ENCODE measurements at regions not wholly inside any gene's neighbourhood (a gene's known extent, or its start where the extent isn't known, plus 50 kb on each side); places are given as distances from the start of the nearest gene placed in this dataset.

GRCh38 chr11:94671553-94672366 lies 96.4 kb upstream of the AMOTL1 start:
- no peak for DNase-seq

- DNase-seq: no peak
These were observed 95.5 kb upstream of the AMOTL1 start for GRCh38 chr11:94672636-94673035.

DNA sequence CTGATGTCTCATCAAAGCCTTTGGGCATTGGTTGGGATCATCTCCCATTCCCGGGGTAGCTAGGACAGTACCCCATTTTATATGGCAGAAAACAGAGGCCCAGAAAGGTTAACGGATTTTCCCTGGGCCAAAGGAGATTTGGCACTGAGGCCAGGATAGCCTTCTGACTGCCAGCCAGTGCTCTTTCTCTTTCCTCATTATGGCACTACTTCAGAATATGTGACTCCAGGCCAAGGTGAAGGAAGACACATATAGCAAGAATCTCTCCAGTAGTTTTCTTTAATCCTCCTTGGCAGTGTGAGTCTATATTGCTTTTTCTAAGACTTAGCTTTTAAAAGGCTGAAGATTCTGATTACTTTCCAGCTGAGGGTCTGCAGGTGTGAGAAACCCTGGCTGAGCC lies 94.8 kb upstream of the AMOTL1 start:
- DNase-seq: no peak

GRCh38 chr11:94673951-94674491 lies 94.1 kb upstream of the AMOTL1 start:
- peak; percentile 57 for DNase-seq

- no peak for DNase-seq
These were observed 92.9 kb upstream of the AMOTL1 start for GRCh38 chr11:94675239-94675638.

DNA sequence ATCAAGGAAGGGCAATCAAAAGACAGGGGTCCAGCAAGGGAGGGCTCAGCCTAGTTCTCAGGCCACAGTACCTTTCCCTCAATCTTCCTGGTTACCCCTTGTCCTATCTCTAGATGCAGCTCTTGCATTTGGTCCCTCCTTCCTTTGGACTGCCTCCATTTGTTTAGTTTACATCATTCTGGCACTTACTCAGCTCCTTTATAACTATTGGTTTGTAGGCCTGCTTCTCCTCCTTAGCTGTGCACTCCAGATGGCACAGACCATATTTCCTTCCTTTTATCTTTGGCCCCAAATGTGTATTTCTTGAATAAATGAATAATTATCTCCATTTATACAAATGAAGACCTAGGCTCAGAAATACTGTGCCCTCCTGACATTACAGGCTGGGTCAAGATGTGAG lies 92.3 kb upstream of the AMOTL1 start:
- no peak for DNase-seq

- DNase-seq: no peak
These were observed 91.3 kb upstream of the AMOTL1 start for GRCh38 chr11:94676814-94677213.

GRCh38 chr11:94678236-94678635 lies 89.9 kb upstream of the AMOTL1 start:
- no peak for DNase-seq

DNA sequence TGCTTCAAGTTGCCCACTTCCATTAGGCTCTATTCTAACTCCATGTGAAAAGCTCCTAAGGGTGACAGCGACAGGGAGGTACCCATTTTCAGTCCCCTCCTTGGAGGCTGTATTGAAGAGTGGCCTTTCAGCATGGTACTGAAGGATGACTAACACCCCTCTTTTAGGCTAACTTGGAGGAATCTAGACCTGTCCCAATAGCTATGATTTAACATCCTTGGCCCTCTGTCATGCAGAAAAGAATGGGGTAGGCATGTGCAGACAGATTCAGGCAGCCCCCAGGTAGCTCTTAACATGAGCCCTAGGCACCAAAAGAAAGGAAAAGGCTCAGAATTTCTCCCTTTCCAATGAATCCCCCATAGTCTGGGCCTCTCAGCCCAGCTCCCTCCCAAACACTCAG lies 89.3 kb upstream of the AMOTL1 start:
- DNase-seq: no peak

DNA sequence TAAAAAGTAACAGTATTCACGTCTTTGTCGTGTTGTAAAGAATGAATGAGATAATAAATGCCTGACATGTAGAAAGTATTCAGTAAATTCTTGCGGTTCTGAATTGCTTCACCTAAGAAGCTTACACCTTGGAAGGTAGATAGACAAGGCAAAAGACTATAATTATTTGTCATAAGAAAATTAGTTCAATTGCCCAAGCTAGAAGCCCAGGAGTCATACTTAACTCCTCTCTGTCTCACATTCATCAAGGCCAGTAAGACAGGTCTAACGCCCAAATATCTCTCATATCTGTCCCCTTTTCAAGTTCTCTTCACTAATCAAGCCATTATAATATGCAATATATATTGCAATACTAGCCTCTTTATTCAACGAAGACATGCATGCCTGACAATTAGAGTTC lies 87.7 kb upstream of the AMOTL1 start:
- no peak for DNase-seq

DNA sequence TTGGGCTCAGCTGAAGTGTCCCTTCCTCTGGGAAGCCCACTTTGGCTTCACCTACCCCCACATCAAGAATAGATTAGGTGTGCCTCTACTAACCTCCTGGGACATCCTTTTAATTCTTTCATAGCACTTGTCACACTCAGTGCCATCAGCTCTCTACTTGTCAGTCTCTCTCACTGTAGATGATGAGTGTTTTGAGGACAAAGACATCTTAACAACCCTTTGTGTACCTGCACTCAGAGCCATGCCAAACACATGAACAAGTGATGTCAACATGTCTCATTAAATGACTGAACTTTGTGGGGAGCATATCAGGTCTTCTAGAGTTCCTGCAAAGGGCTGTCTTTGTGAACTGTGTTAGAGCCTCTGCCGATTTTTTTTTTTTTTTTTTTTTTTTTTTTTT lies 87.0 kb upstream of the AMOTL1 start:
- no peak for DNase-seq

DNA sequence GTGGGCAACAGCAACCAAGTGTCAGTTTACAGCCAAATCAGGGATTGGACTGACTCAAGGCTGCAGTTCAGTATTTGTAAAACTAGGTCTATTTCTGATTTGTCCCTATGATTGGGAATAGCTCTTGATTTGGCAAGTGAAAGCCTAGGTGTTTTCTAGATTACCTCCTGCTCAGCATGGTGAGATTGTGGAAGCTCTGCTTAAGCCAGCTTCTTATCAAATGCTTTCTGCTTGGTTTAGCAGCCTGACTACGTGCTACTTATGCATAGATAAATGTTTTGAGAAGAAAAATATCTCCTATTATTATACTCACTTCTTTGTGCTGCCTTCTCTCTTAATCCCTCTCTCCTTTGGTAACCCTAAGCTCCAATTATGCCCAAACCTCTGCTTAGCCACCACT lies 86.3 kb upstream of the AMOTL1 start:
- DNase-seq: no peak

- DNase-seq: peak; percentile 44
These were observed 73.7 kb upstream of the AMOTL1 start for GRCh38 chr11:94694309-94695060.

GRCh38 chr11:94697156-94697555 lies 71.0 kb upstream of the AMOTL1 start:
- no peak for DNase-seq

DNA sequence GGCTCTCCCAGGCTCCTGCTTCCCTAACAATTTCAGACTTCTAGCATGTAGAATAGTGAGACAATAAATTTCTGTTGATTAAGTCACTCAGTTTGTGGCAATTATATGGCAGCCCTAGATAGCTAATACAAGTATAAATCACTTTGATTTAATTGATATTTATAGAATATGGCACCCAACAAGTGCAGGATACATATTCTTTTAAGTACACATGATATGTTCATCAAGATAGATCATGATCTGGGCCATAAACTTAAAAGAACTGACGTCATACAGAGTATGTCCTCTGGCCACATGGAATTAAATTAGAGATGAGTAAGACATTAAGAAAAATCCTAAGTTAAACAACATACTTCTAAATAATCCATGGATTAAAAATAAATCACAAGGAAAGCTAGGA lies 67.5 kb upstream of the AMOTL1 start:
- DNase-seq: no peak

DNA sequence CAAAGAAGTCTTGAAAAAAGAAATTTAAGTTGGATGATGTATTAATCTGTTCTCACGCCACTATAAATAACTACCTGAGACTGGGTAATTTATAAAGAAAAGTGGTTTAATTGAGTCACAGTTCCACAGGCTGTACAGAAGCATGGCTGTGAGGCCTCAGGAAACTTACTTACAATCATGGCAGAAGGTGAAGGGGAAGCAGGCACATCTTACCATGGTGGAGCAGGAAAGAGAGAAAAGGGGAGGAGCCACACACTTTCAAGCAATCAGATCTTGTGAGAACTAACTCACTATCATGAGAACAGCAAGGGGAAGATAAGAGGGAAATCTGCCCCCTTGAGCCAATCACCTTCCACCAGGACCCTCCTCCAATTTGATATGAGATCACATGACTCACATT lies 65.7 kb upstream of the AMOTL1 start:
- no peak for DNase-seq

DNA sequence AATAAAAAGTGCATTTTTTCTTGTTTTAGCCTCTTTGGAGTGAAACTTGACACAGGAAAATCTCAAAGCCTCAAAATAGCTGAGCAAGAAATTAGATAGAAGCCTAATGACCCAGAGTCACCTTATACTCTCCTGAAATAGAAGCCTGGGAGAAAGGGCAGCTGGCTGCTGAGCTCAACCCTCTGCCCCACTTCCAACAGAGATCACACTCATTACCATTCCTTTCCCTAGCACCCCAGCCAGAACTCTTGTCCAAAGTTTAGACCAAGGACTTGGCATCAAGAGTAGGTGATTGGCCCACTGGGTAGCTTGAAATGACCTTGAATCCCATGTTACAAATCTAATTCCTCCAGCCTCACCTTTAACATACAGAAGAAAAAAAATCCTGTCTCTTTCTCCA lies 62.7 kb upstream of the AMOTL1 start:
- no peak for DNase-seq

GRCh38 chr11:94705891-94706615 lies 62.1 kb upstream of the AMOTL1 start:
- DNase-seq: no peak

DNA sequence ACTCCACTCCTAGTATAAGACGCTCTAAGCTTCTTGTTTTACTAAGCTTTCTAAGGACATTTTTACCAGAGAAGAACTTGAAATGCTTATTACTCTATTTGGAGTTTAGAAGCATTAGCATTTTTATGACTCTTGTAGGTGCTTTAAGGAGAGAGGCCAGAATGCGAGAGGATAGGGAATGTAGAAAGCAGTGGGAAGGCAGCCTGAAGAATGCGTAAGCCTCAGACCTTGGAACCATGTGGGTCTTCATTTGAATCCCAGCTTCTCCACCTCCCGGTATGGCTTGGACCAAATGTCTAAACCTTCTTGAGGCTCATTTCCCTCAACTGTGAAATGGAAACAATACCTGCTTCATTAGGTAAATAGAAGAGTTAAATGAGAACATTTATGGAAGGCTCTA lies 60.0 kb upstream of the AMOTL1 start:
- no peak for DNase-seq

DNA sequence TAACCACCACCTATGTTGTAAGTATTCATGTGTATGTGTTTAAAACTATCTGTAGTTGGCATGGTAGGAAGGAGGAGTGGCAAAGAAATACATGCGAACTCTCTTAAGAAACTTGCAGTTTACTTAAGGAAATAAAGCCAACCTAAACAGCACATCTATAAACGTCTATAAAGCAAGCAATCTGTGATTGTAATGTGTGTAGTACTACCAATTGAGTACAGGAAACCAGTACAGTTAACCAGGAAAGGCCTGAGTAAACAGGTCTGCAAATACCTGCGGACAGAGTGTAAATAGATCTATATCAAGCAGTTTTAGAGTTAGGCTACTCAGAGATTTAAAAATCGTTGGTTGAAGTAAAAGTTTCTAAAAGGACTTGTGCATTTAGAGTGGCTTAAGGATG lies 59.5 kb upstream of the AMOTL1 start:
- DNase-seq: no peak

GRCh38 chr11:94715225-94715624 lies 52.9 kb upstream of the AMOTL1 start:
- no peak for DNase-seq

DNA sequence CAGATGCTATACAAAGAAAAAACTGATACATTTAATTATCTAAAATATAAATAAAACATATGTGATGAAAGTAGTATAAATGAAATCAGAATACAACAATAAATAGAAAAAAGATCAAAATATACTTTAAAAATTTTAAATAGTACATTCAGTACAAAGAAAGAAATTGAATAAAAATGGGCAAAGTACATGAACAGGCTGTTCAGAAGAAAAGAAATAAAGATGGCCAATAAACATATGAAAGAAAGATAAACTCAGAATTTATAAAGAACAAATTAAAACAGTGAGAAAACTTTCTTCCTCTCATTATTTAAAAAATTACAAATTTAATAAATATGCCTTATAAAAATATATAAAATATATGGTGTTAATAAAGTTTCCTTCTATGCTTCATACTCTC lies 50.5 kb upstream of the AMOTL1 start:
- DNase-seq: no peak

Data from femur (tissue), 1 donor.